ENCODE measurements at regions not wholly inside any gene's neighbourhood (a gene's known extent, or its start where the extent isn't known, plus 50 kb on each side); places are given as distances from the start of the nearest gene placed in this dataset.

- Histone ChIP-seq H3K27me3 (replicated peaks in 1 of 4; ENCODE audit: control extremely low read depth in 1 of 4, control insufficient read depth in 3 of 4, insufficient read depth in 4 of 4, low read length in 3 of 4) (no peaks in the 10 kb centered on the region), H3K4me3 (ENCODE audit: control extremely low read depth in 1 of 5, extremely low read depth in 1 of 5, insufficient read depth in 1 of 5, low read depth in 2 of 5, low read length in 4 of 5) (no peak overlapping the region), H3K79me2 (ENCODE audit: control insufficient read depth, insufficient read depth, low read length) (no peaks in the 10 kb centered on the region), H3K9ac (ENCODE audit: low read length) (no peak overlapping the region), H2AFZ (ENCODE audit: insufficient read depth, low read depth, low read length, poor library complexity, severe bottlenecking) (no peak overlapping the region), H4K20me1 (ENCODE audit: control insufficient read depth, insufficient read depth, low read length, poor library complexity, severe bottlenecking) (no peaks in the 10 kb centered on the region), H3K4me1 (ENCODE audit: control insufficient read depth in 2 of 2, insufficient read depth in 2 of 2, low read length in 2 of 2) (no peaks in the 10 kb centered on the region), H3K4me2 (replicated peaks; ENCODE audit: low read depth, low read length, poor library complexity, severe bottlenecking) (no peak overlapping the region), H3K9me3 (ENCODE audit: control extremely low read depth in 1 of 3, control insufficient read depth in 2 of 3, insufficient read depth in 1 of 3, low read length in 2 of 3) (no peaks in the 10 kb centered on the region), H3K27ac (ENCODE audit: low read length in 2 of 2) (no peak overlapping the region), H3K36me3 (replicated peaks in 1 of 2; ENCODE audit: control extremely low read depth in 1 of 2, control insufficient read depth in 1 of 2, extremely low read depth in 1 of 2, insufficient read depth in 2 of 2, low read length in 1 of 2) (no peaks in the 10 kb centered on the region)
- ATAC-seq (ENCODE audit: low read depth), result no peak
- TF ChIP-seq CTCF (IDR thresholded peaks at IDR 0.05), result no peak
- ChIA-PET POLR2A (no interaction called here), CTCF (no interaction called here)
- intact Hi-C loops (cut with micrococcal nuclease), result no loop called here
- Mint-ChIP-seq H3K27ac (no peak overlapping the region), H3K9me3 (ENCODE audit: insufficient read depth) (peaks cover 2% of the 10 kb centered on the region), H3K4me1 (no peaks in the 10 kb centered on the region), H3K27me3 (no peaks in the 10 kb centered on the region), H3K4me3 (no peak overlapping the region)
- no peak for DNase-seq
- WGBS (ENCODE audit: insufficient coverage), result 67% methylated on average over 2 of the region's 3 CpGs
These were observed 796.2 kb downstream of the KCNJ3 start for GRCh38 chr2:155494744-155495143.

- Histone ChIP-seq H3K4me1 (ENCODE audit: control insufficient read depth in 2 of 2, insufficient read depth in 2 of 2, low read length in 2 of 2) (no peaks in the 10 kb centered on the region), H3K4me2 (replicated peaks; ENCODE audit: low read depth, low read length, poor library complexity, severe bottlenecking) (no peak overlapping the region), H3K9me3 (ENCODE audit: control extremely low read depth in 1 of 3, control insufficient read depth in 2 of 3, insufficient read depth in 1 of 3, low read length in 2 of 3) (no peaks in the 10 kb centered on the region), H3K9ac (ENCODE audit: low read length) (no peak overlapping the region), H3K79me2 (ENCODE audit: control insufficient read depth, insufficient read depth, low read length) (no peaks in the 10 kb centered on the region), H4K20me1 (ENCODE audit: control insufficient read depth, insufficient read depth, low read length, poor library complexity, severe bottlenecking) (no peaks in the 10 kb centered on the region), H2AFZ (ENCODE audit: insufficient read depth, low read depth, low read length, poor library complexity, severe bottlenecking) (no peak overlapping the region), H3K27ac (ENCODE audit: low read length in 2 of 2) (no peak overlapping the region), H3K36me3 (replicated peaks in 1 of 2; ENCODE audit: control extremely low read depth in 1 of 2, control insufficient read depth in 1 of 2, extremely low read depth in 1 of 2, insufficient read depth in 2 of 2, low read length in 1 of 2) (no peaks in the 10 kb centered on the region), H3K4me3 (ENCODE audit: control extremely low read depth in 1 of 5, extremely low read depth in 1 of 5, insufficient read depth in 1 of 5, low read depth in 2 of 5, low read length in 4 of 5) (no peak overlapping the region), H3K27me3 (replicated peaks in 1 of 4; ENCODE audit: control extremely low read depth in 1 of 4, control insufficient read depth in 3 of 4, insufficient read depth in 4 of 4, low read length in 3 of 4) (no peaks in the 10 kb centered on the region)
- no peak overlapping the region for H3K27ac Mint-ChIP-seq
- CTCF ChIA-PET, result no interaction called here
- WGBS (ENCODE audit: insufficient coverage), result no CpG with 5 or more reads among the region's 3 CpGs
- H3K9me3 Mint-ChIP-seq (ENCODE audit: insufficient read depth), result peaks cover 2% of the 10 kb centered on the region
- POLR2A ChIA-PET, result no interaction called here
- intact Hi-C loops (cut with micrococcal nuclease), result no loop called here
- H3K4me1 Mint-ChIP-seq, result no peaks in the 10 kb centered on the region
- ATAC-seq (ENCODE audit: low read depth) (no peak), DNase-seq (no peak)
- H3K27me3 Mint-ChIP-seq, result no peaks in the 10 kb centered on the region
- no peak for TF ChIP-seq CTCF (IDR thresholded peaks at IDR 0.05)
- no peak for TF ChIP-seq EZH2 (IDR thresholded peaks at IDR 0.05; ENCODE audit: borderline replicate concordance, insufficient read depth, low read depth, low read length, poor library complexity, severe bottlenecking)
- H3K4me3 Mint-ChIP-seq, result no peak overlapping the region
These were observed 786.8 kb downstream of the KCNJ3 start for GRCh38 chr2:155485141-155485842.

Data from B cell (primary cell).